H9 (cell line): ENCODE measurements at regions not wholly inside any gene's neighbourhood (a gene's known extent, or its start where the extent isn't known, plus 50 kb on each side); places are given as distances from the start of the nearest gene placed in this dataset.

Experiments used
- DNase-seq: peaks from one replicate; pipeline ENCODE4 v3.0.0-alpha.2; 2017
- H2AFZ ChIP-seq: one replicate; pipeline ENCODE4 v1.6.1; 2013; ENCODE audit warnings: mild to moderate bottlenecking, low read length, control low read depth, moderate library complexity
- H2AK5ac ChIP-seq: 2 replicates; pipeline ENCODE4 v1.6.1; 2013; ENCODE audit warnings: low read length, control low read depth, mixed read lengths; ENCODE audit not compliant: insufficient read length
- H2BK120ac ChIP-seq: one replicate; pipeline ENCODE4 v1.6.1; 2013; ENCODE audit warnings: low read depth, mild to moderate bottlenecking, low read length, control low read depth, inconsistent platforms; ENCODE audit not compliant: poor library complexity, severe bottlenecking
- H2BK12ac ChIP-seq: 2 replicates; pipeline ENCODE4 v1.6.1; 2013; ENCODE audit warnings: low read length, control low read depth, mixed read lengths, low read depth; ENCODE audit not compliant: insufficient read length
- H2BK15ac ChIP-seq: 2 replicates; pipeline ENCODE4 v1.6.1; 2013; ENCODE audit warnings: low read depth, low read length, control low read depth
- H2BK20ac ChIP-seq: one replicate; pipeline ENCODE4 v1.6.1; 2013; ENCODE audit warnings: low read depth, mild to moderate bottlenecking, low read length, control low read depth, inconsistent platforms; ENCODE audit not compliant: poor library complexity, severe bottlenecking
- H2BK5ac ChIP-seq: 2 replicates; pipeline ENCODE4 v1.6.1; 2013; ENCODE audit warnings: low read length, control low read depth, mixed read lengths; ENCODE audit not compliant: insufficient read length
- H3K14ac ChIP-seq: 2 replicates; pipeline ENCODE4 v1.6.1; 2013; ENCODE audit warnings: low read length, control low read depth; ENCODE audit not compliant: insufficient read depth
- H3K18ac ChIP-seq: 2 replicates; pipeline ENCODE4 v1.6.1; 2013; ENCODE audit warnings: low read depth, mild to moderate bottlenecking, mixed read lengths, low read length, control low read depth; ENCODE audit not compliant: insufficient read length
- H3K23ac ChIP-seq: 2 replicates; pipeline ENCODE4 v1.6.1; 2013; ENCODE audit warnings: low read length, control low read depth, mixed read lengths, low read depth; ENCODE audit not compliant: insufficient read length
- H3K23me2 ChIP-seq: 2 replicates; pipeline ENCODE4 v1.6.1; 2013; ENCODE audit warnings: low read depth, mild to moderate bottlenecking, mixed read lengths, low read length, control low read depth; ENCODE audit not compliant: insufficient read length, poor library complexity, severe bottlenecking
- H3K27ac ChIP-seq: 2 replicates; pipeline ENCODE4 v1.5.1; 2013; ENCODE audit warnings: low read length, control low read depth, mixed read lengths, low read depth; ENCODE audit not compliant: insufficient read length
- H3K27me3 ChIP-seq: 2 replicates; pipeline ENCODE4 v1.6.1; 2013; ENCODE audit warnings: low read length, control low read depth, inconsistent platforms; ENCODE audit not compliant: insufficient read depth
- H3K4ac ChIP-seq: 2 replicates; pipeline ENCODE4 v1.6.1; 2013; ENCODE audit warnings: low read depth, mild to moderate bottlenecking, control low read depth, inconsistent platforms, low read length, moderate library complexity
- H3K4me1 ChIP-seq: 2 replicates; pipeline ENCODE4 v1.6.1; 2013; ENCODE audit warnings: low read length, control low read depth, inconsistent platforms; ENCODE audit not compliant: insufficient read depth
- H3K4me2 ChIP-seq: 2 replicates; pipeline ENCODE4 v1.6.1; 2013; ENCODE audit warnings: low read length, control low read depth, mixed read lengths; ENCODE audit not compliant: insufficient read length, insufficient read depth
- H3K56ac ChIP-seq: 2 replicates; pipeline ENCODE4 v1.6.1; 2013; ENCODE audit warnings: low read depth, mild to moderate bottlenecking, mixed read lengths, low read length, control low read depth; ENCODE audit not compliant: insufficient read length
- H3K79me1 ChIP-seq: 2 replicates; pipeline ENCODE4 v1.6.1; 2013; ENCODE audit warnings: low read depth, mild to moderate bottlenecking, moderate library complexity, low read length, control low read depth, inconsistent platforms; ENCODE audit not compliant: insufficient read depth, poor library complexity, severe bottlenecking
- H3K79me2 ChIP-seq: 2 replicates; pipeline ENCODE4 v1.6.1; 2013; ENCODE audit warnings: low read length, control low read depth, inconsistent platforms; ENCODE audit not compliant: insufficient read depth
- H3K9ac ChIP-seq: 2 replicates; pipeline ENCODE4 v1.6.1; 2013; ENCODE audit warnings: low read length, control low read depth, mixed read lengths; ENCODE audit not compliant: insufficient read length; ENCODE audit errors: extremely low read depth
- H3K9me3 ChIP-seq: one replicate; pipeline ENCODE4 v1.6.1; 2013; ENCODE audit warnings: low read depth, low read length, inconsistent platforms; ENCODE audit not compliant: control insufficient read depth
- H3T11ph ChIP-seq: one replicate; pipeline ENCODE4 v1.6.1; 2013; ENCODE audit warnings: mild to moderate bottlenecking, low read length, control low read depth, inconsistent platforms
- H4K20me1 ChIP-seq: one replicate; pipeline ENCODE4 v1.6.1; 2013; ENCODE audit not compliant: control insufficient read depth, insufficient read length, insufficient read depth
- H4K5ac ChIP-seq: 2 replicates; pipeline ENCODE4 v1.6.1; 2013; ENCODE audit warnings: low read depth, mild to moderate bottlenecking, mixed read lengths, low read length, control low read depth; ENCODE audit not compliant: insufficient read length
- H4K8ac ChIP-seq: replicated peaks from 2 replicates; pipeline ENCODE4 v1.6.1; 2013; ENCODE audit warnings: low read length, control low read depth, mixed read lengths, low read depth; ENCODE audit not compliant: insufficient read length
- H4K91ac ChIP-seq: 2 replicates; pipeline ENCODE4 v1.6.1; 2013; ENCODE audit warnings: low read depth, mild to moderate bottlenecking, moderate library complexity, mixed read lengths, low read length, control low read depth; ENCODE audit not compliant: insufficient read length
- H3K27ac Mint-ChIP-seq, 3 experiments: 2 replicates in 2 of 3; 3 replicates in 1 of 3; pipeline ENCODE4 v1.8.0; 2020 to 2021; ENCODE audit warnings: mixed read lengths in 3 of 3, mild to moderate bottlenecking in 1 of 3, moderate library complexity in 1 of 3
- H3K27me3 Mint-ChIP-seq: 2 replicates; pipeline ENCODE4 v1.8.0; 2021; ENCODE audit warnings: low read depth, mild to moderate bottlenecking, moderate library complexity, mixed read lengths
- H3K36me3 Mint-ChIP-seq, 3 experiments: 2 replicates in 2 of 3; 3 replicates in 1 of 3; pipeline ENCODE4 v1.8.0; 2020 to 2021; ENCODE audit warnings: low read depth in 3 of 3, mixed read lengths in 3 of 3; ENCODE audit not compliant: insufficient read depth in 1 of 3
- H3K4me1 Mint-ChIP-seq, 2 experiments: 2 replicates each; pipeline ENCODE4 v1.8.0; 2020; ENCODE audit warnings: mixed read lengths in 2 of 2
- H3K4me3 Mint-ChIP-seq, 2 experiments: 2 replicates in 1 of 2; 3 replicates in 1 of 2; pipeline ENCODE4 v1.8.0; 2020 to 2021; ENCODE audit warnings: mild to moderate bottlenecking in 2 of 2, mixed read lengths in 2 of 2, moderate library complexity in 1 of 2
- H3K9me3 Mint-ChIP-seq, 2 experiments: 2 replicates in 1 of 2; 3 replicates in 1 of 2; pipeline ENCODE4 v1.8.0; 2020; ENCODE audit warnings: mild to moderate bottlenecking in 2 of 2, mixed read lengths in 2 of 2, moderate library complexity in 1 of 2
- CTCF ChIP-seq: fragments of 200-600 bp; sonication (generic); conservative IDR thresholded peaks from 3 replicates; pipeline ENCODE4 v1.8.0; 2021; ENCODE audit warnings: antibody characterized with exemption, mild to moderate bottlenecking
- WGBS: extraction: QIAGEN DNeasy Blood & Tissue Kit; methylation state at CpG from one replicate; pipeline ENCODE4 v1.1.7; 2013; ENCODE audit warnings: missing lambda C conversion rate, low lambda C conversion rate, mixed read lengths; ENCODE audit not compliant: insufficient read length; ENCODE audit errors: extremely low coverage; 5-methylcytosine and 5-hydroxymethylcytosine counted together

- Histone ChIP-seq H2BK12ac (peak overlapping the region; percentile 86), H3K27ac (no peak overlapping the region), H3K9ac (no peak overlapping the region), H2BK5ac (no peak overlapping the region), H3K27me3 (no peaks in the 10 kb centered on the region), H2BK20ac (no peak overlapping the region), H3K14ac (no peak overlapping the region), H3K23me2 (no peaks in the 10 kb centered on the region), H3K9me3 (peaks cover 9% of the 10 kb centered on the region), H3K23ac (no peak overlapping the region), H2AK5ac (peak overlapping the region; percentile 39), H3K79me2 (no peaks in the 10 kb centered on the region), H4K8ac (no peak overlapping the region), H3K4me2 (no peak overlapping the region), H3K4me1 (no peaks in the 10 kb centered on the region; the same call in 1 of the 2 replicates), H3T11ph (no peak overlapping the region), H2BK15ac (no peak overlapping the region), H3K18ac (no peak overlapping the region), H4K5ac (no peak overlapping the region), H4K20me1 (no peaks in the 10 kb centered on the region), H3K56ac (no peak overlapping the region), H2AFZ (no peak overlapping the region), H3K4ac (no peak overlapping the region), H4K91ac (peak overlapping the region; percentile 35), H3K79me1 (no peaks in the 10 kb centered on the region), H2BK120ac (no peak overlapping the region)
- H3K4me1 Mint-ChIP-seq = peaks cover 49 to 54% of the 10 kb centered on the region in 2 experiments
- H3K9me3 Mint-ChIP-seq = peaks cover 18 to 19% of the 10 kb centered on the region in 2 experiments
- no peaks in the 10 kb centered on the region; the same call in 1 of the 2 replicates for H3K27me3 Mint-ChIP-seq
- no peak for DNase-seq
- peaks cover 13 to 27% (median 17%) of the 10 kb centered on the region in 3 experiments for H3K36me3 Mint-ChIP-seq
- H3K4me3 Mint-ChIP-seq = no peak overlapping the region
- TF ChIP-seq CTCF = no peak
- H3K27ac Mint-ChIP-seq = peak overlapping the region in 2 of 3 experiments; percentile 44 to 87; a peak in 4 of 7 replicates
- no CpG with 5 or more reads among the region's 13 CpGs for WGBS
Measured at GRCh38 chr7:41809940-41810576, 107.2 kb upstream of the INHBA start.
